Hepatocyte (in vitro differentiated cells): ENCODE measurements at regions not wholly inside any gene's neighbourhood (a gene's known extent, or its start where the extent isn't known, plus 50 kb on each side); places are given as distances from the start of the nearest gene placed in this dataset.

Experiments used
- CTCF ChIP-seq: fragments of 200-600 bp; sonication (generic); IDR thresholded peaks from 2 replicates; pipeline ENCODE4 v1.5.1; 2016; ENCODE audit warnings: antibody characterized with exemption, mild to moderate bottlenecking; ENCODE audit not compliant: poor library complexity
- EZH2 ChIP-seq: fragments of 200-600 bp; sonication (generic); IDR thresholded peaks from 2 replicates; pipeline ENCODE4 v1.6.1; 2016; ENCODE audit warnings: antibody characterized with exemption, mild to moderate bottlenecking, borderline replicate concordance

DNA sequence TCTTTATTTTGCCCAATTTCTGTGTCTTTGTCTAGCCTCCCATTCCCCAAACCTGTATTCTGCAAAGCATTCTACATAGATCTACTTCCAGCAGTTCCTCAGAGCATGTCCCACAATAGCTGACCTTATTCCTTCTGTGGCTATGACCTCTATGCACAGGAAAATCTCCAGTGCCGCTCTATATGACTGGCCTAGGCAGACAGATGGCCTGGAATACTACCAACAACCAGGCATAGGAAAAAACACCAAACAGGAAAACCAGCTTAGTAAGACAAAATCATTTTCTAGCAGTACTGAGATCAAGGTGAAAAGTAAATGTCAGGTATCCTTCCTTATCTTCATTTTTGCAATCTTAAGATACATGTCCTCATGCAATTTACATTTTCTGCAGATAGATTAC, 1115.0 kb downstream of the IGSF11 start:
- no peak for TF ChIP-seq CTCF
- TF ChIP-seq EZH2, result no peak
